ENCODE measurements at regions not wholly inside any gene's neighbourhood (a gene's known extent, or its start where the extent isn't known, plus 50 kb on each side); places are given as distances from the start of the nearest gene placed in this dataset.

- TF ChIP-seq MYC (IDR thresholded peaks at IDR 0.05; ENCODE audit: borderline replicate concordance, low read length) (no peak), POLR2A (IDR thresholded peaks at IDR 0.05; ENCODE audit: low read length) (no peak), CTCF (IDR thresholded peaks at IDR 0.05) (no peak), ESRRA (IDR thresholded peaks at IDR 0.05; ENCODE audit: borderline replicate concordance, low read length) (no peak), JUN (IDR thresholded peaks at IDR 0.05) (no peak), HDAC2 (IDR thresholded peaks at IDR 0.05) (no peak)
These were observed 597.5 kb upstream of the NRXN1 start for GRCh38 chr2:51629406-51629805.

Measured in A549 (cell line).